Glutamatergic neuron (in vitro differentiated cells): ENCODE measurements at regions not wholly inside any gene's neighbourhood (a gene's known extent, or its start where the extent isn't known, plus 50 kb on each side); places are given as distances from the start of the nearest gene placed in this dataset.

ENCODE experiments used
- DNase-seq: peaks from one replicate; pipeline ENCODE4 v3.0.0; 2022
- H3K27ac Mint-ChIP-seq: one replicate; pipeline ENCODE4 v1.8.0; 2020; ENCODE audit warnings: mild to moderate bottlenecking, mixed read lengths, inconsistent platforms; ENCODE audit not compliant: unreplicated experiment
- H3K27me3 Mint-ChIP-seq: one replicate; pipeline ENCODE4 v1.8.0; 2020; ENCODE audit warnings: mild to moderate bottlenecking, moderate library complexity, mixed read lengths, inconsistent platforms; ENCODE audit not compliant: unreplicated experiment
- H3K36me3 Mint-ChIP-seq: one replicate; pipeline ENCODE4 v1.8.0; 2020; ENCODE audit warnings: mild to moderate bottlenecking, mixed read lengths, inconsistent platforms; ENCODE audit not compliant: unreplicated experiment
- H3K4me1 Mint-ChIP-seq: one replicate; pipeline ENCODE4 v1.8.0; 2020; ENCODE audit warnings: mild to moderate bottlenecking, low read depth, mixed read lengths, inconsistent platforms; ENCODE audit not compliant: unreplicated experiment
- H3K4me3 Mint-ChIP-seq: one replicate; pipeline ENCODE4 v1.8.0; 2020; ENCODE audit warnings: mild to moderate bottlenecking, mixed read lengths, inconsistent platforms; ENCODE audit not compliant: unreplicated experiment
- H3K9me3 Mint-ChIP-seq: one replicate; pipeline ENCODE4 v1.8.0; 2020; ENCODE audit warnings: mild to moderate bottlenecking, moderate library complexity, mixed read lengths, inconsistent platforms; ENCODE audit not compliant: unreplicated experiment
- CTCF ChIP-seq: fragments of 200-600 bp; sonication (generic); IDR thresholded peaks from one replicate; pipeline ENCODE4 v1.5.0; 2021; ENCODE audit not compliant: partially characterized antibody, unreplicated experiment

- no peaks in the 10 kb centered on the region for H3K4me1 Mint-ChIP-seq
- peaks cover 2% of the 10 kb centered on the region for H3K9me3 Mint-ChIP-seq
- no peak for TF ChIP-seq CTCF
- DNase-seq = no peak
- no peak overlapping the region for H3K27ac Mint-ChIP-seq
- no peaks in the 10 kb centered on the region for H3K27me3 Mint-ChIP-seq
- H3K4me3 Mint-ChIP-seq = no peak overlapping the region
- peaks cover 11% of the 10 kb centered on the region for H3K36me3 Mint-ChIP-seq
Observed at GRCh38 chr1:238900334-238900865, 486.0 kb upstream of the CHRM3 start.

GRCh38 chr1:238898856-238899255 lies 487.5 kb upstream of the CHRM3 start:
- no peak overlapping the region for H3K4me3 Mint-ChIP-seq
- H3K9me3 Mint-ChIP-seq = peaks cover 2% of the 10 kb centered on the region
- no peak for DNase-seq
- no peaks in the 10 kb centered on the region for H3K27me3 Mint-ChIP-seq
- TF ChIP-seq CTCF = no peak
- H3K27ac Mint-ChIP-seq = no peak overlapping the region
- no peaks in the 10 kb centered on the region for H3K4me1 Mint-ChIP-seq
- H3K36me3 Mint-ChIP-seq = peaks cover 11% of the 10 kb centered on the region

- no peak overlapping the region for H3K27ac Mint-ChIP-seq
- no peak for DNase-seq
- no peaks in the 10 kb centered on the region for H3K27me3 Mint-ChIP-seq
- no peak for TF ChIP-seq CTCF
- no peaks in the 10 kb centered on the region for H3K36me3 Mint-ChIP-seq
- H3K9me3 Mint-ChIP-seq = peaks cover 2% of the 10 kb centered on the region
- H3K4me1 Mint-ChIP-seq = no peaks in the 10 kb centered on the region
- H3K4me3 Mint-ChIP-seq = no peak overlapping the region
Observed at GRCh38 chr1:238895911-238896310, 490.5 kb upstream of the CHRM3 start.

- Mint-ChIP-seq H3K9me3 (peaks cover under 1% of the 10 kb centered on the region), H3K27ac (no peak overlapping the region), H3K4me1 (no peaks in the 10 kb centered on the region), H3K36me3 (no peaks in the 10 kb centered on the region), H3K4me3 (no peak overlapping the region), H3K27me3 (no peaks in the 10 kb centered on the region)
- TF ChIP-seq CTCF = no peak
- DNase-seq = no peak
Observed at GRCh38 chr1:238892612-238893011, 493.8 kb upstream of the CHRM3 start.

- Mint-ChIP-seq H3K27ac (no peak overlapping the region), H3K9me3 (no peaks in the 10 kb centered on the region), H3K27me3 (no peaks in the 10 kb centered on the region), H3K4me3 (no peak overlapping the region), H3K4me1 (no peaks in the 10 kb centered on the region), H3K36me3 (no peaks in the 10 kb centered on the region)
- no peak for TF ChIP-seq CTCF
- no peak for DNase-seq
Observed at GRCh38 chr1:238861342-238862066, 524.9 kb upstream of the CHRM3 start.
